SK-N-SH (cell line): ENCODE measurements at regions not wholly inside any gene's neighbourhood (a gene's known extent, or its start where the extent isn't known, plus 50 kb on each side); places are given as distances from the start of the nearest gene placed in this dataset.

Source experiments
- CTCF ChIA-PET: fragments of 300-600, 350-600 bp; formaldehyde crosslinking; extraction: SDS; loops from one replicate; lab custom pipeline; 2021; lab: Yijun Ruan, JAX
- POLR2A ChIA-PET: fragments of 350-600 bp; sonication (Branson Sonifier 250); formaldehyde crosslinking; extraction: SDS; loops from one replicate; lab custom pipeline; 2020; ENCODE audit warnings: antibody characterized with exemption, inconsistent platforms; lab: Yijun Ruan, JAX
- DNase-seq: peaks from one replicate; pipeline ENCODE4 v3.0.0; 2012
- H2AFZ ChIP-seq: fragments of 200-600 bp; sonication (generic); 2 replicates; pipeline ENCODE4 v1.8.1; 2016; ENCODE audit warnings: antibody characterized with exemption, mild to moderate bottlenecking, low read depth
- H3F3A ChIP-seq: fragments of 200-600 bp; sonication (generic); replicated peaks from 2 replicates; pipeline ENCODE3; 2016; ENCODE audit warnings: antibody characterized with exemption, mild to moderate bottlenecking; ENCODE audit not compliant: insufficient read depth
- H3K27ac ChIP-seq, 2 experiments: fragments of 200-500 bp in 1 of 2; fragments of 200-600 bp in 1 of 2; sonication (Bioruptor generic) in 1 of 2; sonication (generic), shearing (Covaris generic) in 1 of 2; 2 replicates each; pipeline versions ENCODE4 v1.5.1 to v1.6.1; 2014 to 2016; ENCODE audit warnings: low read depth in 2 of 2, inconsistent platforms in 1 of 2, low read length in 1 of 2, mild to moderate bottlenecking in 1 of 2, mixed read lengths in 1 of 2
- H3K27me3 ChIP-seq: fragments of 200-600 bp; sonication (generic), shearing (Covaris generic); 2 replicates; pipeline ENCODE4 v1.6.1; 2016; ENCODE audit warnings: mixed run types; ENCODE audit not compliant: insufficient read depth
- H3K36me3 ChIP-seq, 2 experiments: fragments of 200-500 bp in 1 of 2; fragments of 200-600 bp in 1 of 2; sonication (Bioruptor generic) in 1 of 2; sonication (generic) in 1 of 2; replicated peaks in 1 of 2; 2 replicates each; pipeline versions ENCODE3 to v1.5.1; 2014 to 2016; ENCODE audit warnings: low read length in 1 of 2, mild to moderate bottlenecking in 1 of 2; ENCODE audit not compliant: insufficient read depth in 2 of 2, control insufficient read depth in 1 of 2
- H3K4me1 ChIP-seq, 2 experiments: fragments of 200-500 bp in 1 of 2; fragments of 200-600 bp in 1 of 2; sonication (Bioruptor generic) in 1 of 2; sonication (generic), shearing (Covaris generic) in 1 of 2; 2 replicates each; pipeline versions ENCODE4 v1.5.1 to v1.6.1; 2014 to 2016; ENCODE audit warnings: low read depth in 1 of 2, low read length in 1 of 2, mixed run types in 1 of 2; ENCODE audit not compliant: insufficient read depth in 2 of 2, control insufficient read depth in 1 of 2
- H3K4me2 ChIP-seq: fragments of 200-600 bp; sonication (generic), shearing (Covaris generic); 2 replicates; pipeline ENCODE4 v1.6.1; 2017; ENCODE audit warnings: mixed run types
- H3K4me3 ChIP-seq, 2 experiments: fragments of 200-500 bp in 1 of 2; fragments of 200-600 bp in 1 of 2; sonication (Bioruptor generic) in 1 of 2; sonication (generic), shearing (Covaris generic) in 1 of 2; 2 replicates each; pipeline versions ENCODE4 v1.5.1 to v1.8.1; 2014 to 2016; ENCODE audit warnings: low read depth in 2 of 2, inconsistent platforms in 1 of 2, low read length in 1 of 2, mild to moderate bottlenecking in 1 of 2, mixed read lengths in 1 of 2, moderate library complexity in 1 of 2
- H3K79me2 ChIP-seq: fragments of 200-600 bp; sonication (generic); 2 replicates; pipeline ENCODE4 v1.8.1; 2017; ENCODE audit warnings: mild to moderate bottlenecking; ENCODE audit not compliant: insufficient read depth
- H3K9ac ChIP-seq: fragments of 200-600 bp; sonication (generic); 2 replicates; pipeline ENCODE4 v1.6.1; 2017; ENCODE audit warnings: mixed run types
- H3K9me2 ChIP-seq: fragments of 200-600 bp; sonication (generic); 2 replicates; pipeline ENCODE4 v1.6.1; 2017; ENCODE audit warnings: mixed run types
- H3K9me3 ChIP-seq: fragments of 200-600 bp; sonication (generic); 2 replicates; pipeline ENCODE4 v1.6.1; 2017; ENCODE audit warnings: mixed run types, mild to moderate bottlenecking, moderate library complexity
- H4K20me1 ChIP-seq: fragments of 200-600 bp; sonication (generic); 2 replicates; pipeline ENCODE4 v1.6.1; 2017; ENCODE audit warnings: mild to moderate bottlenecking, mixed run types; ENCODE audit not compliant: insufficient read depth
- CHD2 ChIP-seq: fragments of 150-350 bp; IDR thresholded peaks from 2 replicates; pipeline ENCODE4 v1.6.1; 2018; ENCODE audit warnings: low read length; ENCODE audit not compliant: partially characterized antibody
- CTCF ChIP-seq: fragments of 200-600 bp; sonication (generic); IDR thresholded peaks from 2 replicates; pipeline ENCODE4 v1.6.1; 2017; ENCODE audit warnings: antibody characterized with exemption, mild to moderate bottlenecking, moderate library complexity
- EP300 ChIP-seq, 2 experiments: IDR thresholded peaks; 2 replicates each; pipeline versions ENCODE4 v1.4.0 to v1.6.1; 2012; ENCODE audit warnings: borderline replicate concordance in 1 of 2, low read depth in 1 of 2, low read length in 1 of 2
- EZH2phosphoT487 ChIP-seq: fragments of 200-600 bp; sonication (generic); IDR thresholded peaks from 2 replicates; pipeline ENCODE4 v1.6.1; 2017; ENCODE audit warnings: low read depth, mixed run types, mild to moderate bottlenecking, antibody characterized with exemption, moderate library complexity, borderline replicate concordance
- FOSL2 ChIP-seq: IDR thresholded peaks from 2 replicates; pipeline ENCODE4 v1.4.0; 2012; ENCODE audit warnings: low read depth, mild to moderate bottlenecking, moderate library complexity, borderline replicate concordance
- FOXM1 ChIP-seq: IDR thresholded peaks from 2 replicates; pipeline ENCODE4 v1.4.0; 2012; ENCODE audit warnings: low read depth, mild to moderate bottlenecking
- GATA2 ChIP-seq: sonication (generic); formaldehyde crosslinking; IDR thresholded peaks from 2 replicates; pipeline ENCODE4 v1.5.0; 2020; ENCODE audit warnings: mild to moderate bottlenecking, missing genetic modification reagents
- IRF3 ChIP-seq: fragments of 150-350 bp; IDR thresholded peaks from 2 replicates; pipeline ENCODE4 v1.6.1; 2016; ENCODE audit warnings: mild to moderate bottlenecking, low read depth, low read length
- JUND ChIP-seq: IDR thresholded peaks from 2 replicates; pipeline ENCODE4 v1.4.0; 2012
- MXI1 ChIP-seq: IDR thresholded peaks from 2 replicates; pipeline ENCODE4 v1.6.1; 2012; ENCODE audit warnings: mild to moderate bottlenecking, low read depth, low read length, improper control_type of control experiment
- NFIC ChIP-seq: IDR thresholded peaks from 2 replicates; pipeline ENCODE4 v1.4.0; 2012; ENCODE audit warnings: borderline replicate concordance
- NRF1 ChIP-seq: IDR thresholded peaks from 2 replicates; pipeline ENCODE4 v1.6.1; 2012; ENCODE audit warnings: low read depth, mild to moderate bottlenecking, low read length
- RCOR1 ChIP-seq: fragments of 150-350 bp; IDR thresholded peaks from 2 replicates; pipeline ENCODE4 v1.6.1; 2017; ENCODE audit warnings: antibody characterized with exemption, low read length
- SIN3A ChIP-seq: IDR thresholded peaks from 2 replicates; pipeline ENCODE4 v1.6.1; 2012; ENCODE audit warnings: low read depth, mild to moderate bottlenecking, low read length, moderate library complexity, borderline replicate concordance
- SMC3 ChIP-seq: IDR thresholded peaks from 2 replicates; pipeline ENCODE4 v1.6.1; 2012; ENCODE audit warnings: low read depth, low read length, improper control_type of control experiment
- TAF1 ChIP-seq: IDR thresholded peaks from 2 replicates; pipeline ENCODE4 v1.6.1; 2012; ENCODE audit warnings: low read depth, mild to moderate bottlenecking, low read length, moderate library complexity, borderline replicate concordance
- TCF12 ChIP-seq: IDR thresholded peaks from 2 replicates; pipeline ENCODE4 v1.4.0; 2012
- USF1 ChIP-seq: IDR thresholded peaks from 2 replicates; pipeline ENCODE4 v1.4.0; 2012; ENCODE audit warnings: low read depth, borderline replicate concordance
- USF2 ChIP-seq: fragments of 150-350 bp; IDR thresholded peaks from 2 replicates; pipeline ENCODE4 v1.6.1; 2017; ENCODE audit warnings: antibody characterized with exemption, low read length, low read depth, borderline replicate concordance
- YY1 ChIP-seq: IDR thresholded peaks from 2 replicates; pipeline ENCODE4 v1.4.0; 2012; ENCODE audit warnings: low read depth, mild to moderate bottlenecking
- WGBS: methylation state at CpG from one replicate; pipeline ENCODE4 v1.1.6; 2017; ENCODE audit warnings: low lambda C conversion rate; 5-methylcytosine and 5-hydroxymethylcytosine counted together

GRCh38 chr13:50078231-50078894, 63.1 kb downstream of the KCNRG start:
- Histone ChIP-seq H3K9me3 (no peaks in the 10 kb centered on the region), H3K27me3 (no peaks in the 10 kb centered on the region), H4K20me1 (peaks cover 42% of the 10 kb centered on the region; the same call in 1 of the 2 replicates), H3K9ac (peak overlapping the region; percentile 96; the same call in 1 of the 2 replicates), H3K79me2 (peaks cover 95% of the 10 kb centered on the region), H3K9me2 (no peaks in the 10 kb centered on the region), H3K36me3 (peaks cover 0 to 6% of the 10 kb centered on the region in 2 experiments), H3F3A (peaks cover 15% of the 10 kb centered on the region), H3K27ac (peak overlapping the region; percentile 78 to 85; a peak in 3 of 4 replicates), H2AFZ (no peak overlapping the region), H3K4me1 (peaks cover 14 to 23% of the 10 kb centered on the region in 2 experiments), H3K4me2 (peak overlapping the region; percentile 87), H3K4me3 (peak overlapping the region; percentile 93 to 95; a peak in 3 of 4 replicates)
- DNase-seq, result no peak
- POLR2A ChIA-PET, result interaction anchor here (2.5 kb wide), 1 partner anchor 81 kb away, joined by 13 read pairs; the partner anchor contains the start of gene TRIM13
- 58% methylated on average over 3 of the region's 3 CpGs for WGBS
- TF ChIP-seq SMC3 (no peak), NRF1 (no peak), USF2 (no peak), CHD2 (no peak), GATA2 (CRISPR knock-in tag) (no peak), FOSL2 (no peak), TAF1 (no peak), FOXM1 (no peak), NFIC (no peak), YY1 (no peak), USF1 (no peak), MXI1 (no peak)
- CTCF ChIA-PET, result interaction anchor here (0.7 to 5.0 kb wide), 7 partner anchors 11 to 834 kb away, joined by 3 to 33 read pairs (median 5); partner anchors contain the start of gene TRIM13

- POLR2A ChIA-PET, result interaction anchor here (2.5 kb wide), 1 partner anchor 82 kb away, joined by 13 read pairs; the partner anchor contains the start of gene TRIM13
- no peak overlapping the region for H2AFZ ChIP-seq
Observed at GRCh38 chr13:50078895-50079654, 63.8 kb downstream of the KCNRG start.

More at GRCh38 chr13:50078895-50079654, 63.8 kb downstream of the KCNRG start:
- no peaks in the 10 kb centered on the region for H3K9me3 ChIP-seq
- H4K20me1 ChIP-seq, result peaks cover 42% of the 10 kb centered on the region; the same call in 1 of the 2 replicates
- peak overlapping the region; percentile 87 for H3K4me2 ChIP-seq
- CTCF ChIA-PET, result interaction anchor here (0.6 to 5.0 kb wide), 10 partner anchors 12 to 990 kb away, joined by 3 to 33 read pairs (median 4); partner anchors contain the start of gene TRIM13
- no peaks in the 10 kb centered on the region for H3K9me2 ChIP-seq
- DNase-seq, result no peak
- H3K79me2 ChIP-seq, result peaks cover 95% of the 10 kb centered on the region
- WGBS, result 21% methylated on average over 10 of the region's 10 CpGs
- H3K27ac ChIP-seq, result peak overlapping the region; percentile 78 to 85; a peak in 3 of 4 replicates
- peaks cover 15% of the 10 kb centered on the region for H3F3A ChIP-seq
- H3K36me3 ChIP-seq, result peaks cover 0 to 2% of the 10 kb centered on the region in 2 experiments
- TF ChIP-seq JUND (no peak), CHD2 (peak; percentile 42), CTCF (no peak), TAF1 (no peak), EZH2phosphoT487 (no peak), EP300 (IDR thresholded peaks at IDR 0.05; ENCODE audit: borderline replicate concordance in 1 of 2, low read depth in 1 of 2, low read length in 1 of 2) (peak in 1 of 2 experiments; percentile 66; a peak in 1 of 4 replicates), SIN3A (no peak), IRF3 (no peak), TCF12 (0 out of 2 replicates have a peak, but pooled peaks have one; percentile 12), FOXM1 (no peak), RCOR1 (0 out of 2 replicates have a peak, but pooled peaks have one; percentile 34), GATA2 (CRISPR knock-in tag) (peak; percentile 60; the same call in 1 of the 2 replicates)
- H3K27me3 ChIP-seq, result no peaks in the 10 kb centered on the region
- H3K9ac ChIP-seq, result peak overlapping the region; percentile 96
- H3K4me3 ChIP-seq, result peak overlapping the region; percentile 93 to 95
- peaks cover 14 to 16% of the 10 kb centered on the region in 2 experiments for H3K4me1 ChIP-seq
